Fibroblast of mammary gland (primary cell): ENCODE measurements at regions not wholly inside any gene's neighbourhood (a gene's known extent, or its start where the extent isn't known, plus 50 kb on each side); places are given as distances from the start of the nearest gene placed in this dataset.

Experiments
- DNase-seq: peaks from one replicate; pipeline ENCODE4 v3.0.0-alpha.2; 2010; ENCODE audit warnings: low read depth
- H3K4me3 ChIP-seq: 2 replicates; pipeline ENCODE4 v1.5.1; 2011; ENCODE audit warnings: low read depth, mild to moderate bottlenecking, low read length, moderate library complexity; ENCODE audit not compliant: control insufficient read depth
- TF ChIP-seq, protein P1 (sequence below): conservative IDR thresholded peaks from 2 replicates; pipeline ENCODE4 v1.5.1; 2011; ENCODE audit warnings: low read depth, low read length, inconsistent platforms; ENCODE audit not compliant: control insufficient read depth, insufficient read depth

DNA sequence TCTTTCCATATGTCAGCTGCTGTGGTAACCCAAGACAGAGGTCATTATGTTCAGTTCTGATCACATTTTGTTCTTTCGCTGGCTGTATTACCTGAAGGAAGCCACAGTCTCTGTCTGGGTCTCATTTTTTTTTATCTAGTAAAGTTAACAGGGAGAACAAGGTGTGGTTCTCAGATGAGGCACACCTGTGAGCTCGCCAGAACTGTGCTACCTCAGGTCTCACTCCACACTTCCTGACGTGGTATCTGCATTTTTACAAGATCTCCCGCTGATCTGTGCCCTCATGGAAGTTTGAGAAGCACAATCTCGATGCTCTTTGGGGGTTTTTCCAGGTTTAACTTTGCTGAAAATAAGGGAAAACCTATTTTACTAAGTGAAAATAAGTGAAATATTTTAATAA, 169.5 kb upstream of the CENPW start:
- H3K4me3 ChIP-seq: no peak overlapping the region
- DNase-seq: no peak
- TF ChIP-seq, protein P1, sequence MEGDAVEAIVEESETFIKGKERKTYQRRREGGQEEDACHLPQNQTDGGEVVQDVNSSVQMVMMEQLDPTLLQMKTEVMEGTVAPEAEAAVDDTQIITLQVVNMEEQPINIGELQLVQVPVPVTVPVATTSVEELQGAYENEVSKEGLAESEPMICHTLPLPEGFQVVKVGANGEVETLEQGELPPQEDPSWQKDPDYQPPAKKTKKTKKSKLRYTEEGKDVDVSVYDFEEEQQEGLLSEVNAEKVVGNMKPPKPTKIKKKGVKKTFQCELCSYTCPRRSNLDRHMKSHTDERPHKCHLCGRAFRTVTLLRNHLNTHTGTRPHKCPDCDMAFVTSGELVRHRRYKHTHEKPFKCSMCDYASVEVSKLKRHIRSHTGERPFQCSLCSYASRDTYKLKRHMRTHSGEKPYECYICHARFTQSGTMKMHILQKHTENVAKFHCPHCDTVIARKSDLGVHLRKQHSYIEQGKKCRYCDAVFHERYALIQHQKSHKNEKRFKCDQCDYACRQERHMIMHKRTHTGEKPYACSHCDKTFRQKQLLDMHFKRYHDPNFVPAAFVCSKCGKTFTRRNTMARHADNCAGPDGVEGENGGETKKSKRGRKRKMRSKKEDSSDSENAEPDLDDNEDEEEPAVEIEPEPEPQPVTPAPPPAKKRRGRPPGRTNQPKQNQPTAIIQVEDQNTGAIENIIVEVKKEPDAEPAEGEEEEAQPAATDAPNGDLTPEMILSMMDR: no peak

DNA sequence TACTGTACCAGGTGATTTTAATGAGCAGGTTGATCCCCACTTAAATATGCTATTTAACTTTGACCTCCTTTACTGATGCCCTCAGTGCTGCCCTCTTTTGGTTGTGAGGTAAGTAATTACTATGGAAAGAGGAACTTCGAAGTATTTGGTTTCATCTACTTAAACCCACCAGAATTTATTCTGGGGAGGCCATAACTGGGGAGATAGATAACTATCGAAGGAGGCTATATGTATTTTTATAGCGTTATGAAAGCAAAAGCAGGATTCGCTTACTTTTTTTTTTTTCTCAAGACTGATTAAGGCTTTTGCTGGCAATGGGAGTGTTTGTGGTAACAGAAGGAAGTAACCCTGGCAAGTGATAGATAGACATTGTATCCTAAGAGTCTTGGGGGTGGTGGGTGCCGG, 168.9 kb upstream of the CENPW start:
- TF ChIP-seq, protein P1: peak; percentile 58
- no peak overlapping the region for H3K4me3 ChIP-seq
- peak; percentile 38 for DNase-seq

DNA sequence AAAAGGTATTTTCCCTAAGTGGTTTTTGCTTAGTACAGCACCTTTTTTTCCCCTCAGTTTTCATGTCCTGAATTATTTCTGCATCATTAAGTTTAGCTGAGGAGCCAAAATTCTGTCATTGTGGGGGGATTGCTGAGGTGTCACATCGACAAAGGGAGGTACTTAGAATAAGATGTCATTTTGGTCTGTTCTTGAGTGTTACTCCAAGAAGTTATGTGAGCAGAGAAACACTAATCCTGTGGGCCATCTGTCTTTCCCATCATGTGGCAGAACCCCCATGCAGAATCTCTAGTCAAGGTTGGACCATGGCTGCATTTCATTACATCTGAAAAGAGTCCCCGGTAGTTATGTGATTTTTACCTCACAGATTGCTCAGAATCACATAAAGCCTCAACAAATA, 167.8 kb upstream of the CENPW start:
- no peak overlapping the region for H3K4me3 ChIP-seq
- no peak for DNase-seq
- TF ChIP-seq, protein P1: no peak

DNA sequence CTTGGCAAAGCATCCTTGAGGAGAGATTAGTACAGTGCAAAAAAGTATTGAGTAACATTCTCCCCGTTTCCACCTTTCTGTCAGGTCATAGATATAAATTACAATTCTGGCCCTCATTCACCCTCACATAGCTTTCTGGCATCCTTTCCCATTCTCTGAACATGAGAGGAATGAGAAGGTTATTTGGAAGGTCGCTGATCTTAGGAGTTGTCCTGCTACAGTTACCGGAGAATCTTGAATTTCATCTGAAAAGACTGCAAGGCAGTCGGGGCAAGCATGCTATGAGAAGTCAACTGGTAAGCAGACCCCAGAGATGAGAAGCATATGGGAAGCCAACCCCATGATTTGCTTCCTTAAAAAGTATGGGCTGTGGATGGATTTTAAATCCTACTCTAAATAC, 166.7 kb upstream of the CENPW start:
- DNase-seq: no peak
- H3K4me3 ChIP-seq: no peak overlapping the region
- TF ChIP-seq, protein P1: no peak

DNA sequence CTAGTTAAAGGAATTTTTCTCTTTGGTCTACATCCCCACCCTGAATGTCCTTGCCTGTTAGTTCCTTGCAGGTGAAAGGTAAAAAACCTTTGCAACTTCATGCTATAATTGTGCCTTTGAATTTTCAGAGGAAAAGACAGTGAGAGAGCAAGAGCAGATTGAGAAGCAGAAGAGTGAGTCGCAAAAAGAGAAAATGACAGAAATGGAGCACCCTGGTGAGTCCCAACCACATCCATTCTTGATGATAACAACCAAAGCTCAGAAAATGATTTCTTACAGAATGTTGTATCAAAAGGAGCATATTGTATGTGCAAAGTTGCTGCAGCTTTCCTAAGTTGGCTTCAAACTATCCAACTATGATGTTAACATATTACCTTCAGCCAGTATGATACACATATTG, 165.2 kb upstream of the CENPW start:
- TF ChIP-seq, protein P1: no peak
- no peak overlapping the region for H3K4me3 ChIP-seq
- DNase-seq: no peak

DNA sequence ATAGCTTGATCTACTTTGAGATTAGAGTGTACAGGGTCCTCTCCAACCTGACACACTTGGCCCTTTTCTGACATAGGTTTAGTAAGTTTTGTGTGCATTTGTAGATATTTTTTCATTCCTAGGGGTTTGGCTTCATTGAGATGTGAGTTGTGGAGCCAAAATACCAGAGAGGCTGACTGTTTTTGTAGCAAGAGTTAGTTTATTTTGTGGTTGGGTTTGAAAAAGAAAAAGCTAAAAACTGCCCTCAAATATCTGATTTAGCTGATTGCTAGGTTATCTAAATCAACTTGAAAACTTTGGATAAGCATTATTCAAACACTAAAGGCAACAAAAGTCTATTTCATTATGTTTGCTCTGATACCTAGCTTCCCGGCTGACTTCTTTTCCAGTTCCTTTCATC, 164.7 kb upstream of the CENPW start:
- no peak overlapping the region for H3K4me3 ChIP-seq
- no peak for DNase-seq
- TF ChIP-seq, protein P1: no peak

DNA sequence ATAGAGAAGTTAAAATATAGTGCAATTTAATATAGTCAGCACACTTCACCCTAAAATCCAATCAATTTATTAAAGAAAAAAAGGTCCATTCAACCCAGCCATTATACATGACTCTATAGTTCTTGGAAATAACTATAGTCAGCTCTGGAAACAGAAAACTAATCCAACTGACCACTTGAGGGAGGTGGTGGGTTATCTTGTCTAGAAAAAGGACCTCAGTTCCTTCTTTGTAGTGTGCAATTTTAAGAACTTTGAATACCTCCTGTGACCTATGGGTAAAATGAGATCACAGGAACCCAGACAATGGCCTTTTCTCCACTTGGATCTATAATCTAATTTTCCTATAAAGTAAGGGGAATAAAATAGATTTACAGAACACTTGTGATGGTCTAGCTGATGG, 163.6 kb upstream of the CENPW start:
- DNase-seq: peak; percentile 60
- TF ChIP-seq, protein P1: peak; percentile 51
- H3K4me3 ChIP-seq: no peak overlapping the region
